AG10803 (cell line): ENCODE measurements at regions not wholly inside any gene's neighbourhood (a gene's known extent, or its start where the extent isn't known, plus 50 kb on each side); places are given as distances from the start of the nearest gene placed in this dataset.
"Not testable (repeated sequence)": the region's sequence is repeated elsewhere in the genome, so short reads cannot be mapped to it uniquely, and the experiment has no call there.

Experiments
- DNase-seq: peaks from one replicate; pipeline ENCODE4 v3.0.0; 2010; ENCODE audit warnings: low read depth
- H3K4me3 ChIP-seq: 2 replicates; pipeline ENCODE4 v1.5.1; 2011; ENCODE audit warnings: mild to moderate bottlenecking, low read length, control low read depth
- TF ChIP-seq, protein P1 (sequence below): conservative IDR thresholded peaks from 2 replicates; pipeline ENCODE4 v1.5.1; 2011; ENCODE audit warnings: mild to moderate bottlenecking, low read length, control low read depth, inconsistent platforms

DNA sequence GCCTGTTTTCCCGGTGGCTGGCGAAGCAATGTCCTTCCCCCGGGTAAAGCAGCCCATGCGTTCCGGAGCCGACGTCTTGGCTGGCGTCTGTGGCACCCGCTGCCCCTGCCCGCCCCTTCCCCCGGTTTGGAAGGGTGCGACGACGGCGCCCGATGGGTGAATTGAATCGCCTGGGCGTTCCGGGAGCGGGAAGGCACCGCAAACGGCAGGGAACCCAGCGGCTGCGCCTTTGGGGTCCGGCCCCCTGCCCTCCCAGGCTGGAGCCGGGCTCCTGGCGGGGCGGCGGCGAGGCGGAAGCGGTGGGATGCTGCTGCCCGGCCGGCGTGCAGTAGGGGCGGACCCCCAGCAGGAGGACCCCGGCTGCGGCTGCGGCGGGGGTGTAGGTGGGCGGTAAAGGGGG lies 123.6 kb upstream of the RHOU start:
- H3K4me3 ChIP-seq, DNase-seq: not testable (repeated sequence)

DNA sequence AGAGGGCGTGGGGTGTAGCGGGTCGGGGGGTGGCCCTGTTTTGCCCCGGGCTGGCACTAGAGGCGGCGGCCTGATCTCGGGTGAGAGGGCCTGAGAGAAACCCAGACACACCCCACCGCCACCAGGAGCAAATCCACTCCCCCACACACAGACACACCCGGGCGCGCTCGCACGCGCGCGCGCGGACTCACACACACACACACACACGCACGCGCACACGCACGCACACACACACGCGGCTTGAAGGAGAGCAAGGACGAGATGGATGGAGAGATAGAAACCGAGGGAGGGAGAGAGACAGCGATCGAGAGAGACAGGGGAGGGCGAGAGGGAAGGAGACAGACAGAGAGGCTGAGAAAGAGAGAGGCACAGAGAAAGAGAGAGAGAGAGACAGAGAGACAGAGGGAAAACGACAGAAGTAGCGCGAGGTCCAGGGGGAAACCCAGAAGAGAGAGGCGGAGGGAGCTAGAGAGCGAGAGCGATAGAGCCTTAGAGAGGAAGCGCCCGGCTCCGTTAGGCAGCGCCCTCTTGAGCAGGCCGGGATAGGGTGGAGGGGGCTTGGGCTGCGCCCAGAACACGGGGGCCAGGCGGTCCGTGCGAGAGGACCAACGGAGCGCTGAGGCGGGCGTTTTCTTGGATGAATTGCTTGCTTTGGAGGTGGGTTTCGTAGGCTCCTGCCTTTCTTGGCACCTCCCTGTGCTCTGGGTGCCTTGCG lies 113.1 kb upstream of the RHOU start:
- DNase-seq, H3K4me3 ChIP-seq: not testable (repeated sequence)

GRCh38 chr1:228626481-228626880 lies 108.8 kb upstream of the RHOU start:
- not testable (repeated sequence) for H3K4me3 ChIP-seq, DNase-seq

GRCh38 chr1:228632858-228633257 lies 102.4 kb upstream of the RHOU start:
- DNase-seq, H3K4me3 ChIP-seq: not testable (repeated sequence)

DNA sequence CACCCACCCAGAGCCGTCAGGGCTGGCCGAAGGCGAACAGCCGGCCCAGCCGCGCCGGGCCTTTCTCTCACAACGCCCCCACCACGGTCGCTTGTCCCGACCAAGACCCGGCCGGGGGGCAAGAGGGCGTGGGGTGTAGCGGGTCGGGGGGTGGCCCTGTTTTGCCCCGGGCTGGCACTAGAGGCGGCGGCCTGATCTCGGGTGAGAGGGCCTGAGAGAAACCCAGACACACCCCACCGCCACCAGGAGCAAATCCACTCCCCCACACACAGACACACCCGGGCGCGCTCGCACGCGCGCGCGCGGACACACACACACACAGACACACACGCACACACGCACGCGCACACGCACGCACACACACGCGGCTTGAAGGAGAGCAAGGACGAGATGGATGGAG lies 100.0 kb upstream of the RHOU start:
- not testable (repeated sequence) for DNase-seq, H3K4me3 ChIP-seq

DNA sequence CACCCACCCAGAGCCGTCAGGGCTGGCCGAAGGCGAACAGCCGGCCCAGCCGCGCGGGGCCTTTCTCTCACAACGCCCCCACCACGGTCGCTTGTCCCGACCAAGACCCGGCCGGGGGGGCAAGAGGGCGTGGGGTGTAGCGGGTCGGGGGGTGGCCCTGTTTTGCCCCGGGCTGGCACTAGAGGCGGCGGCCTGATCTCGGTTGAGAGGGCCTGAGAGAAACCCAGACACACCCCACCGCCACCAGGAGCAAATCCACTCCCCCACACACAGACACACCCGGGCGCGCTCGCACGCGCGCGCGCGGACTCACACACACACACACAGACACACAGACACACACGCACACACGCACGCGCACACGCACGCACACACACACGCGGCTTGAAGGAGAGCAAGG lies 97.8 kb upstream of the RHOU start:
- not testable (repeated sequence) for DNase-seq, H3K4me3 ChIP-seq

- peak; percentile 58 for DNase-seq
- H3K4me3 ChIP-seq: peak overlapping the region; percentile 58
- TF ChIP-seq, protein P1, sequence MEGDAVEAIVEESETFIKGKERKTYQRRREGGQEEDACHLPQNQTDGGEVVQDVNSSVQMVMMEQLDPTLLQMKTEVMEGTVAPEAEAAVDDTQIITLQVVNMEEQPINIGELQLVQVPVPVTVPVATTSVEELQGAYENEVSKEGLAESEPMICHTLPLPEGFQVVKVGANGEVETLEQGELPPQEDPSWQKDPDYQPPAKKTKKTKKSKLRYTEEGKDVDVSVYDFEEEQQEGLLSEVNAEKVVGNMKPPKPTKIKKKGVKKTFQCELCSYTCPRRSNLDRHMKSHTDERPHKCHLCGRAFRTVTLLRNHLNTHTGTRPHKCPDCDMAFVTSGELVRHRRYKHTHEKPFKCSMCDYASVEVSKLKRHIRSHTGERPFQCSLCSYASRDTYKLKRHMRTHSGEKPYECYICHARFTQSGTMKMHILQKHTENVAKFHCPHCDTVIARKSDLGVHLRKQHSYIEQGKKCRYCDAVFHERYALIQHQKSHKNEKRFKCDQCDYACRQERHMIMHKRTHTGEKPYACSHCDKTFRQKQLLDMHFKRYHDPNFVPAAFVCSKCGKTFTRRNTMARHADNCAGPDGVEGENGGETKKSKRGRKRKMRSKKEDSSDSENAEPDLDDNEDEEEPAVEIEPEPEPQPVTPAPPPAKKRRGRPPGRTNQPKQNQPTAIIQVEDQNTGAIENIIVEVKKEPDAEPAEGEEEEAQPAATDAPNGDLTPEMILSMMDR: no peak
These were observed 88.4 kb upstream of the RHOU start for GRCh38 chr1:228646717-228647522.

DNA sequence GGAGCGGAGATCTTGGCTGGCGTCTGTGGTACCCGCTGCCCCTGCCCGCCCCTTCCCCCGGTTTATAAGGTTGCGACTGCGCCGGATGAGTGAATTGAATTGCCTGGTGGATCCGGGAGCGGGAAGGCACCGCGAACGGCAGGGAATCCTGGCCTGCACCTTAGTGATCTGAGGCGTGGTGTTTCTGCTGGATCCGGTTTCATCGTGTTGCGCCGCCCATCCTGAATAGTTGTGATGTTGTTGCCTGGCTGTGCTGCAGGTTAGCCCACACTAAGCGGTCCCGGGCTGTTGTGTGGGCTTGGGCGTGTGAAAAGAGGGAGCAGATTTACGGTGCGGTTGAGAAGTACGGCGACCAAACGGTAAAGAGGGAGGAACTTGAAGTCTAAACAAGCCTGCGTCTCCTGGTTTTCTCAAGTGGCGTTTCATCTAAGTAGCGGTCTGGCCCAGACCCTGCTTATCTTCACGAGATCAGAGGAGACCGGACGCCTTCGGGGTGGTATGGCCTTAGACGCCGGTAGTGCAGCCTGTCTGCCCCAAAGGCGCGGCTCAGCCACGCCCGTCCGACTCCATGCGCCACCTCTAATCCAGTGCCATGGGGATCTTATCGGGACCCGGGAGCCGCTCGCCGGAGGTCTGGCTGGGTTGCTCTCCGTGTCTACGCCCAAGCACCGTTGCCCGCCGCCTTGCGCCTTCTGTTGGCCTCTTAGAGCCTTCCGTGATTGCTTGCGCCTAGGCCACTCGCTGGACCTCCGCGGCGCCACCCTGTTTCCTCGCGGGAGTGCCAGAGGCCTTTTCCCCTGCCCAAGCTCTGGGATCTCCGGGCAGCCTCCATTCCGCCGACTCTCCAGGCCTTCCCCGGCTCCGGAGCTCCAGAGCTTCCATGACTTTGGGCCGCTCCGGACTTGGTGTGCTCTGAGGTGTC lies 87.5 kb upstream of the RHOU start:
- peak overlapping the region; percentile 58 for H3K4me3 ChIP-seq
- peak; percentile 42 for DNase-seq

DNA sequence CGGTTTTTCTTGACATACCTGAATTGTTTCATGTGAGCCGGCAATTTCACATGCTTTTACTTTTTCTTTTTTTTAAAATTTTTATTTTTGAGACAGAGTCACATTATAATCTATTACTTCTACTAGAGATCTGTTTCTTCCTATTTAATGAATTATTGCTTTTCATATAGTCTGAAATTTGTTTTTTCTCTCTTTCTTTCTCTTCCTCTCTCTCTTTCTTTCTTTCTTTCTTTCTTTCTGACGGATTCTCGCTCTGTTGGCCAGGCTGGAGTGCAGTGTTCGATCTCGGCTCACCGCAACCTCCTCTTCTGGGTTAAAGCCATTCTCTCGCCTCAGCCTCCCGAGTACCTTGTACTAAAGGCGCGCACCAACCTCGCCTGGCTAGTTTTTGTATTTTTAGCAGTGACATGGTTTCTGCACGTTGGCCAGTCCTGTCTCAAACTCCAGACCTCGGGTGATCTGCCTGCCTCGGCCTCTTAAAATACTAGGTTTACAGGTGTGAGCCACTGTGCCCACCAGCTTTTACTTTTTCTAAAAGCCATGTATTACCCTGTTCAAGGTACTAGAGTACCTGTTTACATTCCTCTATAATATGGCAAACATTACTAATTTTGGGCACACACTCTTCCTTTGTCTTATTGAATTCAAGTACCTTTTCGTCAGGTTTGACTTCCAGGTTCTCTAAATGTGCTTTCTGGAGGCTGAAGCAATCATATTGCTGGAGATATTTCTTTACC lies 86.5 kb upstream of the RHOU start:
- TF ChIP-seq, protein P1: no peak
- no peak for DNase-seq
- peak overlapping the region; percentile 58 for H3K4me3 ChIP-seq

More for the DNA sequence above, 87.5 kb upstream of the RHOU start:
- TF ChIP-seq, protein P1: no peak

DNA sequence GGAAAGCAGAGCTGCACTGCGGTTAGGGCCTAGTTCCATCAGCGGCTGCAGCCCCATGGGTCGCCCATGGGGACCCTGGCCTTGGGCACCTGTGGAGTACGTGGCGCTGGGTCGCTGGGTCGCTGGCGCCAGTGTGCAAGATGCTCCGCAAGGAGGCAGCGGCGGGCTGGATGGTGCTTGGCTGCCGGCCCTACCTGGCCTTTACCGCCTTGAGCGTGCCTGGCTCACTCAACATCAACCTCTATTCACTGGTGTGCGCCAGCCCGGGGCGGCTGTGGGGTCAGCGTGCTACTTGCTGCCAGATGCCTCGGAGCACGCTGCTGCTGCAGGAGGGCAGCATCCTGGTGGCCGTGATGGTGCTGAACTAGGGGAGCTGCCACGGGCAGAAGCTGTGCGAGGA lies 85.1 kb upstream of the RHOU start:
- H3K4me3 ChIP-seq: no peak overlapping the region
- no peak for DNase-seq
- TF ChIP-seq, protein P1: no peak
